Adrenal gland (tissue), 9 donors: ENCODE measurements at regions not wholly inside any gene's neighbourhood (a gene's known extent, or its start where the extent isn't known, plus 50 kb on each side); places are given as distances from the start of the nearest gene placed in this dataset.

Source experiments
- DNase-seq, 7 donors: peaks; one replicate each; pipeline ENCODE4 v3.0.0-alpha.2; 2019 to 2020
- H3K27ac ChIP-seq, 5 donors: fragments of 200-600 bp; sonication (generic) in 4 of 5; 1 replicate in 3 of 5; 2 replicates in 2 of 5; pipeline versions ENCODE4 v1.5.1 to v1.8.0; 2016 to 2020; ENCODE audit warnings: mild to moderate bottlenecking in 1 of 5
- H3K27me3 ChIP-seq: fragments of 200-600 bp; 2 replicates; pipeline ENCODE4 v1.8.0; 2021
- H3K36me3 ChIP-seq, 2 donors: fragments of 200-600 bp; replicated peaks in 1 of 2; 1 replicate in 1 of 2; 2 replicates in 1 of 2; pipeline versions ENCODE4 v1.5.1 to v1.8.0; 2018 to 2022
- H3K4me1 ChIP-seq, 2 donors: fragments of 200-600 bp; replicated peaks in 1 of 2; 1 replicate in 1 of 2; 2 replicates in 1 of 2; pipeline versions ENCODE4 v1.5.1 to v1.8.0; 2018 to 2021
- H3K4me3 ChIP-seq, 4 donors: fragments of 200-600 bp; sonication (generic) in 3 of 4; one replicate each; pipeline ENCODE4 v1.5.1; 2016 to 2018
- H3K9me3 ChIP-seq, 3 donors: fragments of 200-600 bp; sonication (generic) in 1 of 3; replicated peaks in 1 of 3; 1 replicate in 2 of 3; 2 replicates in 1 of 3; pipeline versions ENCODE4 v1.5.1 to v1.8.0; 2016 to 2021
- CTCF ChIP-seq, 6 experiments: fragments of 450-650 bp in 4 of 6; fragments of 200-600 bp in 2 of 6; sonication (generic) in 1 of 6; IDR thresholded peaks; 1 replicate in 5 of 6; 2 replicates in 1 of 6; pipeline versions ENCODE4 v1.5.1 to v1.8.0; 2016 to 2021; ENCODE audit warnings: antibody characterized with exemption in 6 of 6, mild to moderate bottlenecking in 2 of 6, moderate library complexity in 1 of 6
- POLR2A ChIP-seq, 2 donors: fragments of 450-650 bp; IDR thresholded peaks; one replicate each; pipeline ENCODE4 v1.6.1; 2017; ENCODE audit warnings: antibody characterized with exemption in 2 of 2, mild to moderate bottlenecking in 2 of 2, moderate library complexity in 1 of 2
- WGBS, 4 donors: extraction: QIAGEN DNeasy Blood & Tissue Kit in 2 of 4; methylation state at CpG; one replicate each; pipeline versions ENCODE4 v1.1.5 to v1.1.7; 2013 to 2017; 5-methylcytosine and 5-hydroxymethylcytosine counted together
- intact Hi-C, 2 donors: fragments of 100-400 bp; cut with DNase I; formaldehyde crosslinking; loops; one replicate each; pipeline versions ENCODE4 v1.14.1 to v1.15.0; 2022 to 2023
- donor health status: healthy with polysubstance abuse.
- donor health status: Bipolar disorder and iron deficiency.
- donor health status: DM: yes; HTN: yes; CAD: no.
- donor health status: DM: no; HTN: no; CAD: no.
- donor health status: DM: no; HTN: no; CAD: no.

GRCh38 chr12:114123108-114123507 is 157.0 kb upstream of the RBM19 start:
- Histone ChIP-seq H3K4me3 (no peak overlapping the region), H3K9me3 (no peaks in the 10 kb centered on the region), H3K27ac (no peak overlapping the region), H3K27me3 (no peaks in the 10 kb centered on the region), H3K4me1 (no peaks in the 10 kb centered on the region), H3K36me3 (no peaks in the 10 kb centered on the region)
- intact Hi-C loops = no loop called here
- no peak for DNase-seq
- 64 to 87% (median 74%) methylated on average over 2 of the region's 2 CpGs for WGBS, 4 donors
- TF ChIP-seq POLR2A (IDR thresholded peaks at IDR 0.05) (no peak), CTCF (IDR thresholded peaks at IDR 0.05) (no peak)

GRCh38 chr12:114122016-114122415 is 155.9 kb upstream of the RBM19 start:
- H3K4me1 ChIP-seq = no peaks in the 10 kb centered on the region
- WGBS, 4 donors = 66 to 77% (median 73%) methylated on average over 3 of the region's 3 CpGs
- no peak overlapping the region for H3K4me3 ChIP-seq
- no peak for DNase-seq
- no peak overlapping the region for H3K27ac ChIP-seq
- intact Hi-C loops = no loop called here
- H3K36me3 ChIP-seq = no peaks in the 10 kb centered on the region
- TF ChIP-seq POLR2A (IDR thresholded peaks at IDR 0.05) = no peak
- TF ChIP-seq CTCF (IDR thresholded peaks at IDR 0.05) = no peak
- H3K9me3 ChIP-seq = no peaks in the 10 kb centered on the region
- no peaks in the 10 kb centered on the region for H3K27me3 ChIP-seq

GRCh38 chr12:114119316-114119715 is 153.2 kb upstream of the RBM19 start:
- Histone ChIP-seq H3K36me3 (no peaks in the 10 kb centered on the region), H3K9me3 (no peaks in the 10 kb centered on the region), H3K4me3 (no peak overlapping the region), H3K27ac (no peak overlapping the region), H3K4me1 (no peaks in the 10 kb centered on the region), H3K27me3 (no peaks in the 10 kb centered on the region)
- intact Hi-C loops = no loop called here
- no peak for DNase-seq
- 61 to 67% (median 65%) methylated on average over 1 to 2 of the region's 2 CpGs for WGBS, 4 donors
- no peak for TF ChIP-seq CTCF (IDR thresholded peaks at IDR 0.05)
- no peak for TF ChIP-seq POLR2A (IDR thresholded peaks at IDR 0.05)

GRCh38 chr12:114096461-114096860 is 130.3 kb upstream of the RBM19 start:
- TF ChIP-seq CTCF (IDR thresholded peaks at IDR 0.05) (no peak), POLR2A (IDR thresholded peaks at IDR 0.05) (no peak)
- intact Hi-C loops = no loop called here

More at GRCh38 chr12:114096461-114096860, 130.3 kb upstream of the RBM19 start:
- no peak for DNase-seq
- Histone ChIP-seq H3K27me3 (no peaks in the 10 kb centered on the region), H3K36me3 (no peaks in the 10 kb centered on the region), H3K9me3 (no peaks in the 10 kb centered on the region), H3K4me1 (no peaks in the 10 kb centered on the region), H3K4me3 (no peak overlapping the region), H3K27ac (no peak overlapping the region)
- WGBS, 4 donors = 45 to 78% (median 67%) methylated on average over 1 of the region's 1 CpG
